H9 (cell line): ENCODE measurements at regions not wholly inside any gene's neighbourhood (a gene's known extent, or its start where the extent isn't known, plus 50 kb on each side); places are given as distances from the start of the nearest gene placed in this dataset.

Experiments
- DNase-seq: peaks from one replicate; pipeline ENCODE4 v3.0.0-alpha.2; 2017
- H2AFZ ChIP-seq: one replicate; pipeline ENCODE4 v1.6.1; 2013; ENCODE audit warnings: mild to moderate bottlenecking, low read length, control low read depth, moderate library complexity
- H2AK5ac ChIP-seq: 2 replicates; pipeline ENCODE4 v1.6.1; 2013; ENCODE audit warnings: low read length, control low read depth, mixed read lengths; ENCODE audit not compliant: insufficient read length
- H2BK120ac ChIP-seq: one replicate; pipeline ENCODE4 v1.6.1; 2013; ENCODE audit warnings: low read depth, mild to moderate bottlenecking, low read length, control low read depth, inconsistent platforms; ENCODE audit not compliant: poor library complexity, severe bottlenecking
- H2BK12ac ChIP-seq: 2 replicates; pipeline ENCODE4 v1.6.1; 2013; ENCODE audit warnings: low read length, control low read depth, mixed read lengths, low read depth; ENCODE audit not compliant: insufficient read length
- H2BK15ac ChIP-seq: 2 replicates; pipeline ENCODE4 v1.6.1; 2013; ENCODE audit warnings: low read depth, low read length, control low read depth
- H2BK20ac ChIP-seq: one replicate; pipeline ENCODE4 v1.6.1; 2013; ENCODE audit warnings: low read depth, mild to moderate bottlenecking, low read length, control low read depth, inconsistent platforms; ENCODE audit not compliant: poor library complexity, severe bottlenecking
- H2BK5ac ChIP-seq: 2 replicates; pipeline ENCODE4 v1.6.1; 2013; ENCODE audit warnings: low read length, control low read depth, mixed read lengths; ENCODE audit not compliant: insufficient read length
- H3K14ac ChIP-seq: 2 replicates; pipeline ENCODE4 v1.6.1; 2013; ENCODE audit warnings: low read length, control low read depth; ENCODE audit not compliant: insufficient read depth
- H3K18ac ChIP-seq: 2 replicates; pipeline ENCODE4 v1.6.1; 2013; ENCODE audit warnings: low read depth, mild to moderate bottlenecking, mixed read lengths, low read length, control low read depth; ENCODE audit not compliant: insufficient read length
- H3K23ac ChIP-seq: 2 replicates; pipeline ENCODE4 v1.6.1; 2013; ENCODE audit warnings: low read length, control low read depth, mixed read lengths, low read depth; ENCODE audit not compliant: insufficient read length
- H3K23me2 ChIP-seq: 2 replicates; pipeline ENCODE4 v1.6.1; 2013; ENCODE audit warnings: low read depth, mild to moderate bottlenecking, mixed read lengths, low read length, control low read depth; ENCODE audit not compliant: insufficient read length, poor library complexity, severe bottlenecking
- H3K27ac ChIP-seq: 2 replicates; pipeline ENCODE4 v1.5.1; 2013; ENCODE audit warnings: low read length, control low read depth, mixed read lengths, low read depth; ENCODE audit not compliant: insufficient read length
- H3K27me3 ChIP-seq: 2 replicates; pipeline ENCODE4 v1.6.1; 2013; ENCODE audit warnings: low read length, control low read depth, inconsistent platforms; ENCODE audit not compliant: insufficient read depth
- H3K4ac ChIP-seq: 2 replicates; pipeline ENCODE4 v1.6.1; 2013; ENCODE audit warnings: low read depth, mild to moderate bottlenecking, control low read depth, inconsistent platforms, low read length, moderate library complexity
- H3K4me1 ChIP-seq: 2 replicates; pipeline ENCODE4 v1.6.1; 2013; ENCODE audit warnings: low read length, control low read depth, inconsistent platforms; ENCODE audit not compliant: insufficient read depth
- H3K4me2 ChIP-seq: 2 replicates; pipeline ENCODE4 v1.6.1; 2013; ENCODE audit warnings: low read length, control low read depth, mixed read lengths; ENCODE audit not compliant: insufficient read length, insufficient read depth
- H3K56ac ChIP-seq: 2 replicates; pipeline ENCODE4 v1.6.1; 2013; ENCODE audit warnings: low read depth, mild to moderate bottlenecking, mixed read lengths, low read length, control low read depth; ENCODE audit not compliant: insufficient read length
- H3K79me1 ChIP-seq: 2 replicates; pipeline ENCODE4 v1.6.1; 2013; ENCODE audit warnings: low read depth, mild to moderate bottlenecking, moderate library complexity, low read length, control low read depth, inconsistent platforms; ENCODE audit not compliant: insufficient read depth, poor library complexity, severe bottlenecking
- H3K79me2 ChIP-seq: 2 replicates; pipeline ENCODE4 v1.6.1; 2013; ENCODE audit warnings: low read length, control low read depth, inconsistent platforms; ENCODE audit not compliant: insufficient read depth
- H3K9ac ChIP-seq: 2 replicates; pipeline ENCODE4 v1.6.1; 2013; ENCODE audit warnings: low read length, control low read depth, mixed read lengths; ENCODE audit not compliant: insufficient read length; ENCODE audit errors: extremely low read depth
- H3K9me3 ChIP-seq: one replicate; pipeline ENCODE4 v1.6.1; 2013; ENCODE audit warnings: low read depth, low read length, inconsistent platforms; ENCODE audit not compliant: control insufficient read depth
- H3T11ph ChIP-seq: one replicate; pipeline ENCODE4 v1.6.1; 2013; ENCODE audit warnings: mild to moderate bottlenecking, low read length, control low read depth, inconsistent platforms
- H4K20me1 ChIP-seq: one replicate; pipeline ENCODE4 v1.6.1; 2013; ENCODE audit not compliant: control insufficient read depth, insufficient read length, insufficient read depth
- H4K5ac ChIP-seq: 2 replicates; pipeline ENCODE4 v1.6.1; 2013; ENCODE audit warnings: low read depth, mild to moderate bottlenecking, mixed read lengths, low read length, control low read depth; ENCODE audit not compliant: insufficient read length
- H4K8ac ChIP-seq: replicated peaks from 2 replicates; pipeline ENCODE4 v1.6.1; 2013; ENCODE audit warnings: low read length, control low read depth, mixed read lengths, low read depth; ENCODE audit not compliant: insufficient read length
- H4K91ac ChIP-seq: 2 replicates; pipeline ENCODE4 v1.6.1; 2013; ENCODE audit warnings: low read depth, mild to moderate bottlenecking, moderate library complexity, mixed read lengths, low read length, control low read depth; ENCODE audit not compliant: insufficient read length
- H3K27ac Mint-ChIP-seq, 3 experiments: 2 replicates in 2 of 3; 3 replicates in 1 of 3; pipeline ENCODE4 v1.8.0; 2020 to 2021; ENCODE audit warnings: mixed read lengths in 3 of 3, mild to moderate bottlenecking in 1 of 3, moderate library complexity in 1 of 3
- H3K27me3 Mint-ChIP-seq: 2 replicates; pipeline ENCODE4 v1.8.0; 2021; ENCODE audit warnings: low read depth, mild to moderate bottlenecking, moderate library complexity, mixed read lengths
- H3K36me3 Mint-ChIP-seq, 3 experiments: 2 replicates in 2 of 3; 3 replicates in 1 of 3; pipeline ENCODE4 v1.8.0; 2020 to 2021; ENCODE audit warnings: low read depth in 3 of 3, mixed read lengths in 3 of 3; ENCODE audit not compliant: insufficient read depth in 1 of 3
- H3K4me1 Mint-ChIP-seq, 2 experiments: 2 replicates each; pipeline ENCODE4 v1.8.0; 2020; ENCODE audit warnings: mixed read lengths in 2 of 2
- H3K4me3 Mint-ChIP-seq, 2 experiments: 2 replicates in 1 of 2; 3 replicates in 1 of 2; pipeline ENCODE4 v1.8.0; 2020 to 2021; ENCODE audit warnings: mild to moderate bottlenecking in 2 of 2, mixed read lengths in 2 of 2, moderate library complexity in 1 of 2
- H3K9me3 Mint-ChIP-seq, 2 experiments: 2 replicates in 1 of 2; 3 replicates in 1 of 2; pipeline ENCODE4 v1.8.0; 2020; ENCODE audit warnings: mild to moderate bottlenecking in 2 of 2, mixed read lengths in 2 of 2, moderate library complexity in 1 of 2
- WGBS: extraction: QIAGEN DNeasy Blood & Tissue Kit; methylation state at CpG from one replicate; pipeline ENCODE4 v1.1.7; 2013; ENCODE audit warnings: missing lambda C conversion rate, low lambda C conversion rate, mixed read lengths; ENCODE audit not compliant: insufficient read length; ENCODE audit errors: extremely low coverage; 5-methylcytosine and 5-hydroxymethylcytosine counted together
- TF ChIP-seq, protein P1 (sequence below): fragments of 200-600 bp; sonication (generic); conservative IDR thresholded peaks from 3 replicates; pipeline ENCODE4 v1.8.0; 2021; ENCODE audit warnings: antibody characterized with exemption, mild to moderate bottlenecking

- Mint-ChIP-seq H3K27me3 (no peaks in the 10 kb centered on the region), H3K4me1 (no peaks in the 10 kb centered on the region), H3K4me3 (no peak overlapping the region), H3K9me3 (peaks cover 0 to 4% of the 10 kb centered on the region in 2 experiments; a peak in 3 of 5 replicates), H3K36me3 (no peaks in the 10 kb centered on the region), H3K27ac (no peak overlapping the region)
- no peak overlapping the region for H3K18ac ChIP-seq
- H3K27ac ChIP-seq: no peak overlapping the region
- no peak overlapping the region for H2BK5ac ChIP-seq
- no peak overlapping the region for H2BK15ac ChIP-seq
- H3K4me2 ChIP-seq: no peak overlapping the region
- H2BK20ac ChIP-seq: no peak overlapping the region
- no peak overlapping the region for H3K56ac ChIP-seq
- H2BK12ac ChIP-seq: no peak overlapping the region
- H3K79me2 ChIP-seq: no peaks in the 10 kb centered on the region
- no peak overlapping the region for H3T11ph ChIP-seq
- no peak overlapping the region for H4K8ac ChIP-seq
- H4K5ac ChIP-seq: no peak overlapping the region
- H3K4me1 ChIP-seq: no peaks in the 10 kb centered on the region
- H3K27me3 ChIP-seq: no peaks in the 10 kb centered on the region
- no peaks in the 10 kb centered on the region for H3K9me3 ChIP-seq
- H3K79me1 ChIP-seq: no peaks in the 10 kb centered on the region
- no peak overlapping the region for H2AFZ ChIP-seq
- no peak overlapping the region for H3K23ac ChIP-seq
- H3K14ac ChIP-seq: no peak overlapping the region
- H3K4ac ChIP-seq: no peak overlapping the region
- TF ChIP-seq, protein P1, sequence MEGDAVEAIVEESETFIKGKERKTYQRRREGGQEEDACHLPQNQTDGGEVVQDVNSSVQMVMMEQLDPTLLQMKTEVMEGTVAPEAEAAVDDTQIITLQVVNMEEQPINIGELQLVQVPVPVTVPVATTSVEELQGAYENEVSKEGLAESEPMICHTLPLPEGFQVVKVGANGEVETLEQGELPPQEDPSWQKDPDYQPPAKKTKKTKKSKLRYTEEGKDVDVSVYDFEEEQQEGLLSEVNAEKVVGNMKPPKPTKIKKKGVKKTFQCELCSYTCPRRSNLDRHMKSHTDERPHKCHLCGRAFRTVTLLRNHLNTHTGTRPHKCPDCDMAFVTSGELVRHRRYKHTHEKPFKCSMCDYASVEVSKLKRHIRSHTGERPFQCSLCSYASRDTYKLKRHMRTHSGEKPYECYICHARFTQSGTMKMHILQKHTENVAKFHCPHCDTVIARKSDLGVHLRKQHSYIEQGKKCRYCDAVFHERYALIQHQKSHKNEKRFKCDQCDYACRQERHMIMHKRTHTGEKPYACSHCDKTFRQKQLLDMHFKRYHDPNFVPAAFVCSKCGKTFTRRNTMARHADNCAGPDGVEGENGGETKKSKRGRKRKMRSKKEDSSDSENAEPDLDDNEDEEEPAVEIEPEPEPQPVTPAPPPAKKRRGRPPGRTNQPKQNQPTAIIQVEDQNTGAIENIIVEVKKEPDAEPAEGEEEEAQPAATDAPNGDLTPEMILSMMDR: no peak
- no peak for DNase-seq
- no CpG with 5 or more reads among the region's 2 CpGs for WGBS
- no peak overlapping the region for H4K91ac ChIP-seq
- H3K9ac ChIP-seq: no peak overlapping the region
- no peaks in the 10 kb centered on the region for H3K23me2 ChIP-seq
- H2AK5ac ChIP-seq: no peak overlapping the region
- no peak overlapping the region for H2BK120ac ChIP-seq
- H4K20me1 ChIP-seq: no peaks in the 10 kb centered on the region
These were observed 639.0 kb upstream of the ATXN8OS start for GRCh38 chr13:69468624-69469023.
